DMS53 treated with DMSO at 0.1 percent for 48 hours (cell line): ENCODE measurements at regions not wholly inside any gene's neighbourhood (a gene's known extent, or its start where the extent isn't known, plus 50 kb on each side); places are given as distances from the start of the nearest gene placed in this dataset.

Experiments used
- DNase-seq: peaks from one replicate; lab custom pipeline; 2025; ENCODE audit not compliant: unreplicated experiment; lab: John Stamatoyannopoulos, UW

GRCh38 chr9:79120533-79120932, 451.2 kb upstream of the TLE4 start:
- no peak for DNase-seq

GRCh38 chr9:79120941-79121340, 450.8 kb upstream of the TLE4 start:
- DNase-seq = no peak

GRCh38 chr9:79123415-79123814, 448.4 kb upstream of the TLE4 start:
- no peak for DNase-seq

GRCh38 chr9:79127661-79128060, 444.1 kb upstream of the TLE4 start:
- no peak for DNase-seq

GRCh38 chr9:79129865-79130480, 441.8 kb upstream of the TLE4 start:
- peak; percentile 33 for DNase-seq

- no peak for DNase-seq
Observed at GRCh38 chr9:79131246-79131774, 440.5 kb upstream of the TLE4 start.

- no peak for DNase-seq
Observed at GRCh38 chr9:79131824-79132377, 439.9 kb upstream of the TLE4 start.

GRCh38 chr9:79134654-79135053, 437.1 kb upstream of the TLE4 start:
- no peak for DNase-seq

- DNase-seq = no peak
Observed at GRCh38 chr9:79135681-79136415, 435.9 kb upstream of the TLE4 start.

- no peak for DNase-seq
Observed at GRCh38 chr9:79140751-79141150, 431.0 kb upstream of the TLE4 start.

GRCh38 chr9:79143211-79143610, 428.6 kb upstream of the TLE4 start:
- no peak for DNase-seq

- no peak for DNase-seq
Observed at GRCh38 chr9:79145442-79145841, 426.3 kb upstream of the TLE4 start.

GRCh38 chr9:79149585-79149984, 422.2 kb upstream of the TLE4 start:
- DNase-seq = no peak

GRCh38 chr9:79151791-79152190, 420.0 kb upstream of the TLE4 start:
- DNase-seq = no peak

GRCh38 chr9:79152306-79152705, 419.5 kb upstream of the TLE4 start:
- DNase-seq = no peak

GRCh38 chr9:79154806-79155205, 417.0 kb upstream of the TLE4 start:
- no peak for DNase-seq

GRCh38 chr9:79155308-79155707, 416.5 kb upstream of the TLE4 start:
- DNase-seq = no peak

GRCh38 chr9:79163544-79163943, 408.2 kb upstream of the TLE4 start:
- no peak for DNase-seq

GRCh38 chr9:79164406-79164805, 407.4 kb upstream of the TLE4 start:
- no peak for DNase-seq

- DNase-seq = no peak
Observed at GRCh38 chr9:79165020-79165780, 406.6 kb upstream of the TLE4 start.

GRCh38 chr9:79166005-79166404, 405.8 kb upstream of the TLE4 start:
- no peak for DNase-seq

- no peak for DNase-seq
Observed at GRCh38 chr9:79170643-79171042, 401.1 kb upstream of the TLE4 start.
